Cardiac muscle cell (in vitro differentiated cells and primary cell): ENCODE measurements at regions not wholly inside any gene's neighbourhood (a gene's known extent, or its start where the extent isn't known, plus 50 kb on each side); places are given as distances from the start of the nearest gene placed in this dataset.
"Not testable (repeated sequence)": the region's sequence is repeated elsewhere in the genome, so short reads cannot be mapped to it uniquely, and the experiment has no call there.

ENCODE experiments used
- DNase-seq, 2 donors: peaks; one replicate each; pipeline versions ENCODE4 v3.0.0 to v3.0.0-alpha.2; 2010 to 2017; ENCODE audit warnings: low read depth in 1 of 2, low spot score in 1 of 2
- H3K27ac ChIP-seq: fragments of 200-600 bp; sonication (generic); 2 replicates; pipeline ENCODE4 v1.5.1; 2016
- H3K27me3 ChIP-seq: fragments of 200-600 bp; sonication (generic); 2 replicates; pipeline ENCODE4 v1.6.0; 2016; ENCODE audit warnings: control low read depth
- H3K36me3 ChIP-seq: fragments of 200-600 bp; sonication (generic); 2 replicates; pipeline ENCODE4 v1.5.1; 2016; ENCODE audit warnings: control low read depth
- H3K4me1 ChIP-seq: fragments of 200-600 bp; sonication (generic); 2 replicates; pipeline ENCODE4 v1.8.1; 2017; ENCODE audit warnings: low read depth, mild to moderate bottlenecking, mixed run types
- H3K4me3 ChIP-seq: fragments of 200-600 bp; sonication (generic); 2 replicates; pipeline ENCODE4 v1.5.1; 2016; ENCODE audit warnings: mild to moderate bottlenecking
- H3K9me3 ChIP-seq: fragments of 200-600 bp; sonication (generic); 2 replicates; pipeline ENCODE4 v1.5.1; 2017; ENCODE audit warnings: low read depth, mild to moderate bottlenecking, control low read depth
- TF ChIP-seq, protein P1 (sequence below): IDR thresholded peaks from 2 replicates; pipeline ENCODE4 v1.5.1; 2012; ENCODE audit warnings: low read depth, mild to moderate bottlenecking, low read length

DNA sequence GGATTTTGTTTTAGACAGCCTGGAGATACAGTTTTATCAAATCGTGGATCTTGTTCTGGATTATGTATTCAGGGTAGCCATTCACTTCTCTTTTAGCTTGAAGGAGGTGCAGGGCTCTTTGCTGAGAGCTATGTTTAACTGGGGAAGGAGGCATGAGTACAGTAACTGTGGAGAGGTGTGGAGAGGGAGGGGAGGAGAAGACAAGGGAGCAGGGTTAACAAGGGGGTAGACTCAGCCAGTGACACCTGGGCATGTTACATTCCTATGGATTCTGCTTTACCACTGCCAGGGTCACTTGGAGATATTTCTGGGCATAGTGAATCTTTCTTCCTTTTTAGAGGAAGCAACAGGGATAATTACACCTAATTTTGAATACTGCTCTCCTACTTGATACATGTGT lies 536.0 kb downstream of the TMEM135 start:
- TF ChIP-seq, protein P1, sequence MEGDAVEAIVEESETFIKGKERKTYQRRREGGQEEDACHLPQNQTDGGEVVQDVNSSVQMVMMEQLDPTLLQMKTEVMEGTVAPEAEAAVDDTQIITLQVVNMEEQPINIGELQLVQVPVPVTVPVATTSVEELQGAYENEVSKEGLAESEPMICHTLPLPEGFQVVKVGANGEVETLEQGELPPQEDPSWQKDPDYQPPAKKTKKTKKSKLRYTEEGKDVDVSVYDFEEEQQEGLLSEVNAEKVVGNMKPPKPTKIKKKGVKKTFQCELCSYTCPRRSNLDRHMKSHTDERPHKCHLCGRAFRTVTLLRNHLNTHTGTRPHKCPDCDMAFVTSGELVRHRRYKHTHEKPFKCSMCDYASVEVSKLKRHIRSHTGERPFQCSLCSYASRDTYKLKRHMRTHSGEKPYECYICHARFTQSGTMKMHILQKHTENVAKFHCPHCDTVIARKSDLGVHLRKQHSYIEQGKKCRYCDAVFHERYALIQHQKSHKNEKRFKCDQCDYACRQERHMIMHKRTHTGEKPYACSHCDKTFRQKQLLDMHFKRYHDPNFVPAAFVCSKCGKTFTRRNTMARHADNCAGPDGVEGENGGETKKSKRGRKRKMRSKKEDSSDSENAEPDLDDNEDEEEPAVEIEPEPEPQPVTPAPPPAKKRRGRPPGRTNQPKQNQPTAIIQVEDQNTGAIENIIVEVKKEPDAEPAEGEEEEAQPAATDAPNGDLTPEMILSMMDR = no peak
- no peak for DNase-seq
- Histone ChIP-seq H3K27ac (no peak overlapping the region), H3K4me1 (no peaks in the 10 kb centered on the region), H3K9me3 (no peaks in the 10 kb centered on the region), H3K27me3 (no peaks in the 10 kb centered on the region), H3K4me3 (no peak overlapping the region), H3K36me3 (no peaks in the 10 kb centered on the region)

DNA sequence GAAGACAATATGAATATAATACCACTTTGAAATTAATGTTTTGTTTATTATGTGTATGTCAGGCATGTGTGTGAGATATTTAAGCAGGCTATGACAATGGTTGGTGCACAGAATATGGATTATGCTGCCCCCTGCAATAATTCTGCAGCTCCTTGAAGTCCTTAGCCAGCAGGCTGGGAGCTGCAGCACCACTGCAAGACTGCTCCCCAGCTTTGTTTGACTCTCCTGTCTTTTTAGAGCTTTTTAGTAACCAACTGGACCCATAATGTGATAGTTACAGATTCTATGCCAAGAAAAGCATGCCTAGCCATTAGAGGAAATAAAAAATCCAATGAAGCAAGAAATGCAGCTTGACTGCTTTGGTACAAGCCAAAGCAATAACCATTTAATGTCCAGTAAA lies 535.1 kb downstream of the TMEM135 start:
- H3K27ac ChIP-seq = no peak overlapping the region
- no peaks in the 10 kb centered on the region for H3K4me1 ChIP-seq
- TF ChIP-seq, protein P1 = no peak
- no peaks in the 10 kb centered on the region for H3K27me3 ChIP-seq
- no peak for DNase-seq
- H3K4me3 ChIP-seq = no peak overlapping the region
- H3K36me3 ChIP-seq = no peaks in the 10 kb centered on the region
- H3K9me3 ChIP-seq = no peaks in the 10 kb centered on the region

DNA sequence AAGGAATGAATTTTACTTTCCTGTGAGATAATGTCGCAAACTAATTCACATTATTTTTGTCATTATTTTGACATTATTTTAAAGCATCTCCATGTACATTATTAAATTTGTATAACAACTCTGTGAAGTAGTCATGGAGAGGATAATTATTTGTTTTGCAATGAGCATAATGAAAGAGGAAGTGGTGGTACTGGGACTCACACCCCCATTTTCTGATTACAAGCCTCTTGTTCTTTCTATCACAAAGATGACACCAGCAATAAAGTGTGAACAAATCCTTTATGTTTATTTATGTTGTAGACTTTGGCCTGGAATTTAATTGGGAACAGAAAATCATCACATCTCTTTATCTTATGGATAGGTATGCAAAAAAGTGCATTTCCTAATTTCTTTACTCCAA lies 522.6 kb downstream of the TMEM135 start:
- H3K9me3 ChIP-seq = no peaks in the 10 kb centered on the region
- no peaks in the 10 kb centered on the region for H3K27me3 ChIP-seq
- H3K4me3 ChIP-seq = no peak overlapping the region
- peaks cover 8% of the 10 kb centered on the region for H3K4me1 ChIP-seq
- no peak overlapping the region for H3K27ac ChIP-seq
- no peak for DNase-seq
- TF ChIP-seq, protein P1 = no peak
- no peaks in the 10 kb centered on the region for H3K36me3 ChIP-seq

DNA sequence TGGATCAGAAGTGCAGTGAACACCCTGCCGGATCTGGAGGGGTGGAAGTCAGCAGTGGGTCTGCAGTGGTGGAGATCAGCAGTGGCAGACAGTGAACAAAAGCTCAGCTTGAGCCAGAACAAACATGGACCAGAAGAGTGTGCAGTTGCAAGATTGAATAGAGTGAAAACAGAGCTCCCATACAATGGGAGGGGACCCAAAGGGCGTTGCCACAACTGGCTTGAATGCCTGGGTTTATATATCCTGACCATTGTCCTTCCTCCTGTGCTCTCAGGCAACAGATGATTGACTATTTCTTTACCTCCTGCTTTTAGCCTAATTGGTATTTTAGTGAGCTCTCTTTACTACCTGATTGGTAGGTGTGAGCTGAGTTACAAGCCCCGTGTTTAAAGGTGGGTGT lies 522.1 kb downstream of the TMEM135 start:
- H3K4me1 ChIP-seq, H3K9me3 ChIP-seq, H3K4me3 ChIP-seq, DNase-seq, H3K27me3 ChIP-seq, H3K36me3 ChIP-seq, H3K27ac ChIP-seq: not testable (repeated sequence)

DNA sequence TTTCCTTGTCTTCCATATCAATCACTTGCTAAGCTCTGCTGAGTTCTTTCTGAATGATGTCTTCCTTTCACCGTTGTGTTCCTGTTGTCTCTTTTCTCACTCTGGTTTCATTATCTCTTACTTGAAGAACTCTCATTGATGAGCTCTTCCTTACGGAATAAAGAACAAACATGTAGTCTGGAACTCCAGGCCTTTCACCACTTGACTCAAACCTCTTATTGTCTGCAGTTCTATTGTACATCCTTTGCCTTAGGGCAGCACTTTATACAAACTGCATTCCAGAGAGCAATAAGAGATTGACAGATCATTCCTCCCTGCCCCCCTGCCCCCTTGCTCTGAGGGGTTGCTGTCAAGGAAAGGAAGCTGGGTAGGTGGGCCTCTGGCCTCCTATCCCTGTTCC lies 517.4 kb downstream of the TMEM135 start:
- no peak for DNase-seq
- H3K9me3 ChIP-seq = no peaks in the 10 kb centered on the region
- H3K4me3 ChIP-seq = no peak overlapping the region
- no peaks in the 10 kb centered on the region for H3K36me3 ChIP-seq
- no peaks in the 10 kb centered on the region for H3K4me1 ChIP-seq
- TF ChIP-seq, protein P1 = no peak
- no peak overlapping the region for H3K27ac ChIP-seq
- no peaks in the 10 kb centered on the region for H3K27me3 ChIP-seq

DNA sequence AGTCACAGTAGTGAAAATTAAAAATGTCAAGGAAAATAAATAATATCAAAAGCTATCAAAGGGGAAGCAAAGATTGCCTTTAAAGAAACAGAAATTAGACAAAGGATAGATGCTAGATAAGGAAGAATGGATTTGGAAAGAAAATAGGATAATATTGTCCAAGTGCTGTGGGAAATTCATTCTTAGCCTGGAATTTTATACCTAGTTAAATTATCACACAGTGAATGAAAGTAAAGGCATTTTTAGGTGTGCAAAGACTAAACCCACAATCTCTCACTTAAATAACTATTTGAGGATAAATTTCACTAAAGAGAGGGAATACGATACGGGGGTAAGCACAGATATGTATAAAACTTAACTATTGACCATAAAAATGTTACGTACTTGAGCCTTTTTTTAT lies 511.1 kb downstream of the TMEM135 start:
- H3K27ac ChIP-seq = no peak overlapping the region
- H3K4me3 ChIP-seq = no peak overlapping the region
- H3K9me3 ChIP-seq = no peaks in the 10 kb centered on the region
- no peaks in the 10 kb centered on the region for H3K36me3 ChIP-seq
- TF ChIP-seq, protein P1 = no peak
- DNase-seq = no peak
- no peaks in the 10 kb centered on the region for H3K4me1 ChIP-seq
- H3K27me3 ChIP-seq = no peaks in the 10 kb centered on the region
